IMR-90 (cell line): ENCODE measurements at regions not wholly inside any gene's neighbourhood (a gene's known extent, or its start where the extent isn't known, plus 50 kb on each side); places are given as distances from the start of the nearest gene placed in this dataset.

ENCODE experiments used
- ATAC-seq: fragments of 200-7000 bp; cut with Tn5 transposase; 2 replicates; pipeline ENCODE4 v1.9.1; 2020; ENCODE audit warnings: low read depth, mild to moderate bottlenecking, moderate library complexity
- BruUV-seq: library from RNA; stranded (reverse); fragments of 400-500 nt; replicated peaks from 2 replicates; lab custom pipeline; 2021; lab: Mats Ljungman, UMichigan
- CTCF ChIA-PET: fragments of 300-600 bp; formaldehyde crosslinking; extraction: SDS; loops from one replicate; lab custom pipeline; 2021; ENCODE audit warnings: antibody characterized with exemption; lab: Yijun Ruan, JAX
- POLR2A ChIA-PET: fragments of 300-600 bp; sonication (Branson Sonifier 250); formaldehyde crosslinking; loops from one replicate; lab custom pipeline; 2022; ENCODE audit warnings: antibody characterized with exemption; ENCODE audit not compliant: unreplicated experiment; lab: Charles Lee
- DNase-seq: peaks from one replicate; pipeline ENCODE4 v3.0.0; 2013
- H2AFZ ChIP-seq: replicated peaks from 2 replicates; pipeline ENCODE3; 2013; ENCODE audit warnings: low read length, mild to moderate bottlenecking; ENCODE audit not compliant: poor library complexity
- H2AK5ac ChIP-seq: 2 replicates; pipeline ENCODE4 v1.6.1; 2013; ENCODE audit warnings: low read depth, low read length, inconsistent platforms
- H2AK9ac ChIP-seq: replicated peaks from 2 replicates; pipeline ENCODE3; 2013; ENCODE audit warnings: mild to moderate bottlenecking, low read depth, low read length, moderate library complexity; ENCODE audit not compliant: poor library complexity
- H2BK120ac ChIP-seq: 2 replicates; pipeline ENCODE4 v1.6.1; 2013; ENCODE audit warnings: low read depth, low read length, inconsistent platforms
- H2BK15ac ChIP-seq: 3 replicates; pipeline ENCODE4 v1.6.1; 2013; ENCODE audit warnings: low read depth, low read length, inconsistent platforms
- H2BK20ac ChIP-seq: 2 replicates; pipeline ENCODE4 v1.6.1; 2013; ENCODE audit warnings: low read depth, mild to moderate bottlenecking, inconsistent platforms, low read length, moderate library complexity
- H2BK5ac ChIP-seq: 2 replicates; pipeline ENCODE4 v1.6.1; 2013; ENCODE audit warnings: mild to moderate bottlenecking, low read depth, low read length, inconsistent platforms; ENCODE audit not compliant: poor library complexity, severe bottlenecking
- H3K14ac ChIP-seq: replicated peaks from 2 replicates; pipeline ENCODE4 v1.6.1; 2013; ENCODE audit warnings: low read depth, low read length, inconsistent platforms
- H3K18ac ChIP-seq: 2 replicates; pipeline ENCODE4 v1.6.1; 2013; ENCODE audit warnings: low read depth, low read length, control low read depth
- H3K23ac ChIP-seq: 2 replicates; pipeline ENCODE4 v1.6.1; 2013; ENCODE audit warnings: low read depth, low read length, inconsistent platforms
- H3K27ac ChIP-seq: 2 replicates; pipeline ENCODE4 v1.5.1; 2013; ENCODE audit warnings: mild to moderate bottlenecking, control low read depth, low read length; ENCODE audit not compliant: insufficient read depth
- H3K27me3 ChIP-seq: 2 replicates; pipeline ENCODE4 v1.6.1; 2013; ENCODE audit warnings: low read length; ENCODE audit not compliant: control insufficient read depth, insufficient read depth
- H3K36me3 ChIP-seq: 2 replicates; pipeline ENCODE4 v1.6.1; 2013; ENCODE audit warnings: low read length, mixed read lengths; ENCODE audit not compliant: control insufficient read depth, insufficient read depth
- H3K4ac ChIP-seq: 2 replicates; pipeline ENCODE4 v1.6.1; 2013; ENCODE audit warnings: low read depth, low read length, inconsistent platforms
- H3K4me1 ChIP-seq: 2 replicates; pipeline ENCODE4 v1.6.1; 2013; ENCODE audit warnings: low read length, mixed read lengths; ENCODE audit not compliant: control insufficient read depth, insufficient read depth
- H3K4me2 ChIP-seq: 2 replicates; pipeline ENCODE4 v1.6.1; 2013; ENCODE audit warnings: low read depth, mild to moderate bottlenecking, control low read depth, low read length, moderate library complexity
- H3K4me3 ChIP-seq: 2 replicates; pipeline ENCODE4 v1.5.1; 2013; ENCODE audit warnings: low read depth, mild to moderate bottlenecking, control low read depth, low read length, moderate library complexity; ENCODE audit not compliant: insufficient read depth
- H3K56ac ChIP-seq: 2 replicates; pipeline ENCODE4 v1.6.1; 2013; ENCODE audit warnings: low read length, inconsistent platforms; ENCODE audit not compliant: insufficient read depth; ENCODE audit errors: extremely low read depth
- H3K79me1 ChIP-seq, 2 experiments: 2 replicates each; pipeline ENCODE4 v1.6.1; 2013; ENCODE audit warnings: low read length in 2 of 2, inconsistent platforms in 1 of 2, low read depth in 1 of 2
- H3K9ac ChIP-seq: 2 replicates; pipeline ENCODE4 v1.6.1; 2013; ENCODE audit warnings: low read depth, low read length, control low read depth
- H3K9me1 ChIP-seq: 2 replicates; pipeline ENCODE4 v1.6.1; 2013; ENCODE audit warnings: low read length, inconsistent platforms; ENCODE audit not compliant: insufficient read depth
- H3K9me3 ChIP-seq: 2 replicates; pipeline ENCODE4 v1.6.1; 2013; ENCODE audit warnings: low read length; ENCODE audit not compliant: control insufficient read depth, insufficient read depth
- H4K20me1 ChIP-seq: 2 replicates; pipeline ENCODE4 v1.6.1; 2013; ENCODE audit warnings: low read length, inconsistent platforms; ENCODE audit not compliant: insufficient read depth
- H4K5ac ChIP-seq: 2 replicates; pipeline ENCODE4 v1.6.1; 2013; ENCODE audit warnings: mild to moderate bottlenecking, low read depth, low read length, control low read depth
- H4K8ac ChIP-seq, 2 experiments: 2 replicates each; pipeline ENCODE4 v1.6.1; 2013; ENCODE audit warnings: low read depth in 2 of 2, low read length in 2 of 2, control low read depth in 1 of 2, inconsistent platforms in 1 of 2
- H4K91ac ChIP-seq: 2 replicates; pipeline ENCODE4 v1.6.1; 2013; ENCODE audit warnings: low read depth, low read length, inconsistent platforms; ENCODE audit not compliant: insufficient read depth
- BHLHE40 ChIP-seq: fragments of 150-350 bp; IDR thresholded peaks from 2 replicates; pipeline ENCODE4 v1.6.1; 2016; ENCODE audit warnings: mild to moderate bottlenecking, low read depth, low read length
- CEBPB ChIP-seq: IDR thresholded peaks from 2 replicates; pipeline ENCODE4 v1.6.1; 2012; ENCODE audit warnings: low read depth, low read length, improper control_type of control experiment
- CHD1 ChIP-seq: IDR thresholded peaks from 2 replicates; pipeline ENCODE4 v1.6.1; 2012; ENCODE audit warnings: low read depth, low read length, improper control_type of control experiment
- ELK1 ChIP-seq: fragments of 150-350 bp; IDR thresholded peaks from 2 replicates; pipeline ENCODE4 v1.6.1; 2016; ENCODE audit warnings: low read depth, mild to moderate bottlenecking, low read length, moderate library complexity, borderline replicate concordance
- FOS ChIP-seq: fragments of 150-350 bp; IDR thresholded peaks from 2 replicates; pipeline ENCODE4 v1.6.1; 2016; ENCODE audit warnings: low read depth, low read length
- MAFK ChIP-seq: IDR thresholded peaks from 2 replicates; pipeline ENCODE4 v1.6.1; 2012; ENCODE audit warnings: low read depth, low read length, improper control_type of control experiment
- MAZ ChIP-seq: IDR thresholded peaks from 2 replicates; pipeline ENCODE4 v1.6.1; 2012; ENCODE audit warnings: low read depth, mild to moderate bottlenecking, low read length, improper control_type of control experiment, moderate library complexity, borderline replicate concordance
- MXI1 ChIP-seq: IDR thresholded peaks from 2 replicates; pipeline ENCODE4 v1.6.1; 2012; ENCODE audit warnings: low read depth, mild to moderate bottlenecking, low read length, moderate library complexity, borderline replicate concordance
- NFE2L2 ChIP-seq: fragments of 150-350 bp; IDR thresholded peaks from 2 replicates; pipeline ENCODE4 v1.6.1; 2016; ENCODE audit warnings: low read depth, mild to moderate bottlenecking, low read length
- POLR2A ChIP-seq: IDR thresholded peaks from 2 replicates; pipeline ENCODE4 v1.6.1; 2012; ENCODE audit warnings: mild to moderate bottlenecking, low read depth, low read length
- RAD21 ChIP-seq: IDR thresholded peaks from 2 replicates; pipeline ENCODE4 v1.6.1; 2012; ENCODE audit warnings: low read length, improper control_type of control experiment
- RCOR1 ChIP-seq: IDR thresholded peaks from 2 replicates; pipeline ENCODE4 v1.6.1; 2012; ENCODE audit warnings: mild to moderate bottlenecking, low read length, improper control_type of control experiment; ENCODE audit not compliant: insufficient replicate concordance
- RFX5 ChIP-seq: IDR thresholded peaks from 2 replicates; pipeline ENCODE4 v1.8.0; 2012; ENCODE audit warnings: low read depth, mild to moderate bottlenecking, low read length, moderate library complexity
- SMC3 ChIP-seq: fragments of 150-350 bp; IDR thresholded peaks from 2 replicates; pipeline ENCODE4 v1.6.1; 2016; ENCODE audit warnings: low read depth, mild to moderate bottlenecking, antibody characterized with exemption, low read length, moderate library complexity
- USF2 ChIP-seq: fragments of 150-350 bp; IDR thresholded peaks from 2 replicates; pipeline ENCODE4 v1.6.1; 2017; ENCODE audit warnings: mild to moderate bottlenecking, antibody characterized with exemption, low read length, low read depth
- WGBS, 2 experiments: methylation state at CpG; one replicate each; pipeline versions ENCODE4 v1.1.5 to v1.1.7; 2013; ENCODE audit warnings: missing lambda C conversion rate in 2 of 2; ENCODE audit not compliant: insufficient read length in 1 of 2; ENCODE audit errors: extremely low coverage in 2 of 2; 5-methylcytosine and 5-hydroxymethylcytosine counted together
- dilution Hi-C: fragments of 300-500 bp; cut with HindIII; formaldehyde crosslinking; loops from one replicate; pipeline ENCODE4 v1.14.3; 2018; ENCODE audit warnings: low sequenced_read_pairs; ENCODE audit not compliant: unreplicated experiment
- in situ Hi-C: fragments of 300-500 bp; cut with MboI; formaldehyde crosslinking; loops from 3 replicates; pipeline ENCODE4 v1.14.3; 2019; ENCODE audit warnings: low sequenced_read_pairs, inconsistent platforms, mixed read lengths
- intact Hi-C: fragments of 100-400 bp; cut with micrococcal nuclease; formaldehyde crosslinking; loops from 2 replicates; pipeline ENCODE4 v1.10.0; 2022
- TF ChIP-seq, protein P1 (sequence below): conservative IDR thresholded peaks from 2 replicates; pipeline ENCODE4 v1.5.1; 2012; ENCODE audit warnings: mild to moderate bottlenecking, low read depth, low read length, improper control_type of control experiment

- H3K27ac ChIP-seq: no peak overlapping the region
- H3K4me3 ChIP-seq: no peak overlapping the region
- peaks cover 7% of the 10 kb centered on the region; the same call in 1 of the 2 replicates for H3K4me1 ChIP-seq
- no peak overlapping the region; the same call in 1 of the 2 replicates for H2AK5ac ChIP-seq
- H2AK9ac ChIP-seq: no peak overlapping the region
- no peaks in the 10 kb centered on the region for H3K9me3 ChIP-seq
- no peak overlapping the region for H2BK15ac ChIP-seq
- H2BK120ac ChIP-seq: no peak overlapping the region
- CTCF ChIA-PET: no interaction called here
- no peak overlapping the region for H3K9ac ChIP-seq
- H2AFZ ChIP-seq: no peak overlapping the region
- no peaks in the 10 kb centered on the region for H3K79me1 ChIP-seq
- H3K27me3 ChIP-seq: peaks cover 34% of the 10 kb centered on the region
- POLR2A ChIA-PET: no interaction called here
- intact Hi-C loops: no loop called here
- TF ChIP-seq MAFK: no peak
- TF ChIP-seq USF2: no peak
- TF ChIP-seq MAZ: no peak
- no peak for TF ChIP-seq BHLHE40
- TF ChIP-seq FOS: no peak
- TF ChIP-seq, protein P1, sequence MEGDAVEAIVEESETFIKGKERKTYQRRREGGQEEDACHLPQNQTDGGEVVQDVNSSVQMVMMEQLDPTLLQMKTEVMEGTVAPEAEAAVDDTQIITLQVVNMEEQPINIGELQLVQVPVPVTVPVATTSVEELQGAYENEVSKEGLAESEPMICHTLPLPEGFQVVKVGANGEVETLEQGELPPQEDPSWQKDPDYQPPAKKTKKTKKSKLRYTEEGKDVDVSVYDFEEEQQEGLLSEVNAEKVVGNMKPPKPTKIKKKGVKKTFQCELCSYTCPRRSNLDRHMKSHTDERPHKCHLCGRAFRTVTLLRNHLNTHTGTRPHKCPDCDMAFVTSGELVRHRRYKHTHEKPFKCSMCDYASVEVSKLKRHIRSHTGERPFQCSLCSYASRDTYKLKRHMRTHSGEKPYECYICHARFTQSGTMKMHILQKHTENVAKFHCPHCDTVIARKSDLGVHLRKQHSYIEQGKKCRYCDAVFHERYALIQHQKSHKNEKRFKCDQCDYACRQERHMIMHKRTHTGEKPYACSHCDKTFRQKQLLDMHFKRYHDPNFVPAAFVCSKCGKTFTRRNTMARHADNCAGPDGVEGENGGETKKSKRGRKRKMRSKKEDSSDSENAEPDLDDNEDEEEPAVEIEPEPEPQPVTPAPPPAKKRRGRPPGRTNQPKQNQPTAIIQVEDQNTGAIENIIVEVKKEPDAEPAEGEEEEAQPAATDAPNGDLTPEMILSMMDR: no peak
- no peak for TF ChIP-seq SMC3
- no peak for TF ChIP-seq NFE2L2
- no peak for TF ChIP-seq RAD21
- no peak for TF ChIP-seq RCOR1
- TF ChIP-seq CEBPB: no peak
- TF ChIP-seq POLR2A: no peak
- no peak for TF ChIP-seq MXI1
- TF ChIP-seq RFX5: no peak
- TF ChIP-seq CHD1: no peak
- no peak for TF ChIP-seq ELK1
- H3K18ac ChIP-seq: no peak overlapping the region
- no peak overlapping the region for H2BK20ac ChIP-seq
- H4K91ac ChIP-seq: no peak overlapping the region
- H3K56ac ChIP-seq: no peak overlapping the region
- H3K14ac ChIP-seq: no peak overlapping the region
- in situ Hi-C loops: no loop called here
- H4K8ac ChIP-seq: no peak overlapping the region
- no peak overlapping the region for H3K4me2 ChIP-seq
- H3K23ac ChIP-seq: no peak overlapping the region
- H4K20me1 ChIP-seq: no peaks in the 10 kb centered on the region
- H2BK5ac ChIP-seq: no peak overlapping the region
- dilution Hi-C loops: no loop called here
- H3K36me3 ChIP-seq: no peaks in the 10 kb centered on the region
- ATAC-seq: no peak
- H3K4ac ChIP-seq: no peak overlapping the region
- WGBS, 2 experiments: 100% methylated on average over 2 of the region's 7 CpGs; no CpG with 5 or more reads in 1 of the 2 experiments
- H4K5ac ChIP-seq: no peak overlapping the region
- H3K9me1 ChIP-seq: peaks cover 8% of the 10 kb centered on the region; the same call in 1 of the 2 replicates
- no TSS peak for BruUV-seq
- DNase-seq: no peak
These were observed 317.4 kb upstream of the ZNF32 start for GRCh38 chr10:43965918-43966570.
